ENCODE measurements at regions not wholly inside any gene's neighbourhood (a gene's known extent, or its start where the extent isn't known, plus 50 kb on each side); places are given as distances from the start of the nearest gene placed in this dataset.

DNA sequence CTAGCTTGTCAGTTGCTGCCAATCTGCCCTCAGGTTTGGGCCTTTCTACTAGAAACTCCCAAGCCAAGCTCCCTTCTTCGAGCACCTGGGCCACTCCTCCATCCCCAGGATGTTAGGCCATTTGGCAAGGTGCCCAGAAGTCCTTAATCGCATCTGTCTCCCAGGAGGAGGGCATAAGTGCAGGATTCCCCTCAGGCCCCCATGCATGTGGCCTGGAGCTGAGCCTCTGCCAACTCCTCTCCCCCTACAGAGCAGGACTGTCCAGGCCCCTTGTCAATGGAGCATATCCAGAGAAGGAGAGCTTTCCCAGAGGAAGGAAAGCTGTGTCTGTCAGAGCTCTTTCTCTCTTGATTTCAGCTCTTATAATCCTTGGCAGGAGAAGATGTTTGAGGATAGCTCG is 182.6 kb upstream of the ROPN1 start:
- TF ChIP-seq, protein P1, sequence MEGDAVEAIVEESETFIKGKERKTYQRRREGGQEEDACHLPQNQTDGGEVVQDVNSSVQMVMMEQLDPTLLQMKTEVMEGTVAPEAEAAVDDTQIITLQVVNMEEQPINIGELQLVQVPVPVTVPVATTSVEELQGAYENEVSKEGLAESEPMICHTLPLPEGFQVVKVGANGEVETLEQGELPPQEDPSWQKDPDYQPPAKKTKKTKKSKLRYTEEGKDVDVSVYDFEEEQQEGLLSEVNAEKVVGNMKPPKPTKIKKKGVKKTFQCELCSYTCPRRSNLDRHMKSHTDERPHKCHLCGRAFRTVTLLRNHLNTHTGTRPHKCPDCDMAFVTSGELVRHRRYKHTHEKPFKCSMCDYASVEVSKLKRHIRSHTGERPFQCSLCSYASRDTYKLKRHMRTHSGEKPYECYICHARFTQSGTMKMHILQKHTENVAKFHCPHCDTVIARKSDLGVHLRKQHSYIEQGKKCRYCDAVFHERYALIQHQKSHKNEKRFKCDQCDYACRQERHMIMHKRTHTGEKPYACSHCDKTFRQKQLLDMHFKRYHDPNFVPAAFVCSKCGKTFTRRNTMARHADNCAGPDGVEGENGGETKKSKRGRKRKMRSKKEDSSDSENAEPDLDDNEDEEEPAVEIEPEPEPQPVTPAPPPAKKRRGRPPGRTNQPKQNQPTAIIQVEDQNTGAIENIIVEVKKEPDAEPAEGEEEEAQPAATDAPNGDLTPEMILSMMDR (IDR thresholded peaks at IDR 0.05; ENCODE audit: low read depth, low read length, poor library complexity, severe bottlenecking) = no peak
- no peak for TF ChIP-seq EZH2phosphoT487 (IDR thresholded peaks at IDR 0.05; ENCODE audit: borderline replicate concordance, low read length)

All from DOHH2 (cell line).